ENCODE measurements at regions not wholly inside any gene's neighbourhood (a gene's known extent, or its start where the extent isn't known, plus 50 kb on each side); places are given as distances from the start of the nearest gene placed in this dataset.

- TF ChIP-seq GABPA (IDR thresholded peaks at IDR 0.05; ENCODE audit: low read depth) (no peak), CTCF (IDR thresholded peaks at IDR 0.05; ENCODE audit: insufficient read depth, low read length) (no peak), POLR2AphosphoS5 (IDR thresholded peaks at IDR 0.05; ENCODE audit: low read depth) (no peak), REST (IDR thresholded peaks at IDR 0.05; ENCODE audit: insufficient replicate concordance, low read depth) (no peak)
Observed at GRCh38 chr5:5021436-5021835, 118.7 kb upstream of the ADAMTS16 start.
